GM12865 (cell line): ENCODE measurements at regions not wholly inside any gene's neighbourhood (a gene's known extent, or its start where the extent isn't known, plus 50 kb on each side); places are given as distances from the start of the nearest gene placed in this dataset.
"Not testable (repeated sequence)": the region's sequence is repeated elsewhere in the genome, so short reads cannot be mapped to it uniquely, and the experiment has no call there.

Source experiments
- DNase-seq: peaks from one replicate; pipeline ENCODE4 v3.0.0; 2010; ENCODE audit warnings: low read depth
- H3K4me3 ChIP-seq: 2 replicates; pipeline ENCODE4 v1.5.1; 2011; ENCODE audit warnings: mild to moderate bottlenecking, low read depth, low read length, control low read depth
- CTCF ChIP-seq: IDR thresholded peaks from 2 replicates; pipeline ENCODE4 v1.5.1; 2011; ENCODE audit warnings: low read length, control low read depth, low read depth, inconsistent platforms; ENCODE audit not compliant: insufficient read depth; ENCODE audit errors: missing control alignments

- no peak overlapping the region for H3K4me3 ChIP-seq
- DNase-seq, result no peak
- TF ChIP-seq CTCF, result no peak
These were observed 51.5 kb upstream of the IFNE start for GRCh38 chr9:21533597-21533996.

GRCh38 chr9:21535396-21535795 lies 53.3 kb upstream of the IFNE start:
- no peak for TF ChIP-seq CTCF
- H3K4me3 ChIP-seq, result no peak overlapping the region
- DNase-seq, result no peak

GRCh38 chr9:21542787-21543186 lies 60.7 kb upstream of the IFNE start:
- no peak for TF ChIP-seq CTCF
- H3K4me3 ChIP-seq, result no peak overlapping the region
- no peak for DNase-seq

GRCh38 chr9:21543187-21543586 lies 61.1 kb upstream of the IFNE start:
- no peak for TF ChIP-seq CTCF
- no peak for DNase-seq
- H3K4me3 ChIP-seq, result no peak overlapping the region

- DNase-seq, H3K4me3 ChIP-seq: not testable (repeated sequence)
These were observed 61.7 kb upstream of the IFNE start for GRCh38 chr9:21543816-21544215.

GRCh38 chr9:21546949-21547348 lies 64.8 kb upstream of the IFNE start:
- H3K4me3 ChIP-seq, result no peak overlapping the region
- no peak for DNase-seq
- no peak for TF ChIP-seq CTCF

GRCh38 chr9:21549251-21549765 lies 67.2 kb upstream of the IFNE start:
- no peak for DNase-seq
- TF ChIP-seq CTCF, result no peak
- H3K4me3 ChIP-seq, result no peak overlapping the region
